22Rv1 (cell line): ENCODE measurements at regions not wholly inside any gene's neighbourhood (a gene's known extent, or its start where the extent isn't known, plus 50 kb on each side); places are given as distances from the start of the nearest gene placed in this dataset.
"Not testable (repeated sequence)": the region's sequence is repeated elsewhere in the genome, so short reads cannot be mapped to it uniquely, and the experiment has no call there.

Experiments used
- H3K27ac ChIP-seq: fragments of 450-650 bp; 2 replicates; pipeline ENCODE4 v1.5.1; 2017
- CTCF ChIP-seq: fragments of 450-650 bp; IDR thresholded peaks from 2 replicates; pipeline ENCODE4 v1.5.1; 2017; ENCODE audit warnings: mild to moderate bottlenecking
- ZFX ChIP-seq: fragments of 450-650 bp; IDR thresholded peaks from 2 replicates; pipeline ENCODE4 v1.6.1; 2017; ENCODE audit warnings: antibody characterized with exemption, borderline replicate concordance

GRCh38 chr3:20552605-20553275 is 366.7 kb upstream of the SGO1 start:
- no peak for TF ChIP-seq ZFX
- no peak overlapping the region for H3K27ac ChIP-seq

- H3K27ac ChIP-seq, result not testable (repeated sequence)
Measured at GRCh38 chr3:20547361-20548269, 361.6 kb upstream of the SGO1 start.

- H3K27ac ChIP-seq, result no peak overlapping the region
- TF ChIP-seq ZFX (no peak), CTCF (no peak)
Measured at GRCh38 chr3:20546636-20547035, 360.6 kb upstream of the SGO1 start.

- no peak for TF ChIP-seq CTCF
- no peak for TF ChIP-seq ZFX
- no peak overlapping the region for H3K27ac ChIP-seq
Measured at GRCh38 chr3:20543535-20544226, 357.7 kb upstream of the SGO1 start.

- TF ChIP-seq CTCF (no peak), ZFX (no peak)
- H3K27ac ChIP-seq, result no peak overlapping the region
Measured at GRCh38 chr3:20540066-20540465, 354.1 kb upstream of the SGO1 start.

- no peak overlapping the region for H3K27ac ChIP-seq
- TF ChIP-seq CTCF (no peak), ZFX (no peak)
Measured at GRCh38 chr3:20539666-20540065, 353.7 kb upstream of the SGO1 start.

GRCh38 chr3:20537234-20537633 is 351.2 kb upstream of the SGO1 start:
- H3K27ac ChIP-seq, result no peak overlapping the region
- no peak for TF ChIP-seq CTCF
- TF ChIP-seq ZFX, result no peak

- TF ChIP-seq ZFX, result no peak
- no peak for TF ChIP-seq CTCF
- no peak overlapping the region for H3K27ac ChIP-seq
Measured at GRCh38 chr3:20529911-20530310, 343.9 kb upstream of the SGO1 start.
